ENCODE measurements at regions not wholly inside any gene's neighbourhood (a gene's known extent, or its start where the extent isn't known, plus 50 kb on each side); places are given as distances from the start of the nearest gene placed in this dataset.

DNA sequence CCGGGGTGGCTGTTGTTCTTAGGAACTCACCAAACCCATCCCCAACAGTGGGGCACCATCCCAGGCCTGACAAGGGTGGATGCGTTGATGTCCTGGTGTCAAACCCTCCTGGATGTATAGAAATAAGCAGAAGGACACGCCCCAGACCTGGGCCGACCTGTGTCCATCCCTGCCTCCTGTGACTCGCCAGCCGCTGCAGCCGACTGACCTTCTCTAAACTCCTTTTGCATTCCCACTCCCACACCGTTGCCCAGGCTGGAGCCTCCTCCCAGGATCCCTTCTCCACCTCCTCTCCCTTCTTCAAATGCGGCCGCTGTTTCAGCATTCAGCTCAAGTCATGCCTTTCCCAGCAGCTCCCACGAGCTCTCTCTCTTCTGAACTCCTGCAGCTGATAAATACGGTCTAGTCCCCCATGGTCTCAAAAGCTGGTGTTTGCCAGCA lies 213.2 kb upstream of the IER5L start:
- TF ChIP-seq MAX (IDR thresholded peaks at IDR 0.05; ENCODE audit: insufficient read depth, insufficient read length), result no peak
- TF ChIP-seq GATA2 (IDR thresholded peaks at IDR 0.05; ENCODE audit: insufficient read depth, insufficient read length, low read depth, low read length), result no peak
- no peak for TF ChIP-seq FOS (IDR thresholded peaks at IDR 0.05; ENCODE audit: borderline replicate concordance, insufficient read depth, low read length)
- no peak for TF ChIP-seq POLR2A (IDR thresholded peaks at IDR 0.05; ENCODE audit: low read depth, low read length)
- TF ChIP-seq MYC (IDR thresholded peaks at IDR 0.05; ENCODE audit: low read depth, low read length), result no peak
- TF ChIP-seq CTCF (IDR thresholded peaks at IDR 0.05; ENCODE audit: extremely low read depth in 1 of 2, insufficient read depth in 1 of 2, low read depth in 1 of 2, low read length in 2 of 2), result no peak
- no peak for TF ChIP-seq JUN (IDR thresholded peaks at IDR 0.05; ENCODE audit: borderline replicate concordance, insufficient read depth, insufficient read length, low read depth)
- no peak for TF ChIP-seq EZH2 (IDR thresholded peaks at IDR 0.05; ENCODE audit: borderline replicate concordance, low read depth, low read length, severe bottlenecking)
- TF ChIP-seq POLR2AphosphoS5 (IDR thresholded peaks at IDR 0.05; ENCODE audit: insufficient read depth, low read depth, low read length), result no peak
- Histone ChIP-seq H3K9me3 (replicated peaks; ENCODE audit: control insufficient read depth, insufficient read depth, low read length) (no peaks in the 10 kb centered on the region), H3K9me1 (replicated peaks; ENCODE audit: control insufficient read depth, extremely low read depth, insufficient read depth, low read length) (no peaks in the 10 kb centered on the region), H3K27me3 (ENCODE audit: control insufficient read depth in 2 of 2, insufficient read depth in 2 of 2, low read length in 2 of 2) (peaks cover 0 to 2% of the 10 kb centered on the region in 2 experiments), H3K27ac (ENCODE audit: insufficient read depth, low read depth, low read length) (no peak overlapping the region), H3K4me1 (ENCODE audit: control insufficient read depth, extremely low read depth, insufficient read depth, low read length) (no peaks in the 10 kb centered on the region), H3K36me3 (ENCODE audit: control insufficient read depth in 2 of 2, extremely low read depth in 1 of 2, insufficient read depth in 2 of 2, low read length in 2 of 2) (no peaks in the 10 kb centered on the region), H3K4me2 (ENCODE audit: insufficient read depth, low read length) (no peak overlapping the region), H4K20me1 (replicated peaks; ENCODE audit: control insufficient read depth, extremely low read depth, insufficient read depth, low read length) (no peaks in the 10 kb centered on the region), H3K9ac (replicated peaks; ENCODE audit: extremely low read depth, insufficient read depth, low read length) (no peak overlapping the region), H3K4me3 (replicated peaks in 1 of 3; ENCODE audit: insufficient read depth in 1 of 3, low read depth in 1 of 3, low read length in 3 of 3) (no peak overlapping the region), H2AFZ (ENCODE audit: low read depth, low read length) (no peak overlapping the region), H3K79me2 (ENCODE audit: control insufficient read depth, insufficient read depth, low read length) (no peaks in the 10 kb centered on the region)
- CTCF ChIA-PET, result interaction anchor here (1.1 to 1.4 kb wide), 2 partner anchors 9 to 16 kb away, joined by 3 to 5 read pairs; no protein-coding TSS in a partner anchor
- DNase-seq (ENCODE audit: low read depth, low spot score) (no peak), FAIRE-seq (no peak)
- BruUV-seq (replicated peaks), result no TSS peak
- POLR2A ChIA-PET, result no interaction called here
- intact Hi-C loops (cut with micrococcal nuclease), result no loop called here
- dilution Hi-C loops (cut with MboI; ENCODE audit: extremely low pct_ligation_motif_present, low sequenced_read_pairs), result no loop called here

All from endothelial cell of umbilical vein (primary cell).